Pancreas (tissue), 10 donors: ENCODE measurements at regions not wholly inside any gene's neighbourhood (a gene's known extent, or its start where the extent isn't known, plus 50 kb on each side); places are given as distances from the start of the nearest gene placed in this dataset.
A peak's percentile ranks its signal among the peaks of the same experiment; 100 is the strongest.
"Not testable (repeated sequence)": the region's sequence is repeated elsewhere in the genome, so short reads cannot be mapped to it uniquely, and the experiment has no call there.

Experiments
- ATAC-seq, 4 donors: fragments of 200-7000 bp; cut with Tn5 transposase; one replicate each; pipeline versions ENCODE4 v1.8.0 to v1.9.1; 2020; ENCODE audit warnings: mild to moderate bottlenecking in 4 of 4, moderate library complexity in 4 of 4
- DNase-seq, 6 donors: peaks; one replicate each; pipeline ENCODE4 v3.0.0-alpha.2; 2020
- FAIRE-seq: peaks from 2 replicates; lab custom pipeline; 2012; peaks lifted over from hg19 to GRCh38; lab: Jason Lieb, UNC
- H3K27ac ChIP-seq, 4 donors: fragments of 200-600 bp; sonication (generic); 1 replicate in 3 of 4; 2 replicates in 1 of 4; pipeline versions ENCODE4 v1.5.0 to v1.8.0; 2020
- H3K27me3 ChIP-seq, 4 donors: fragments of 200-600 bp; one replicate each; pipeline ENCODE4 v1.8.0; 2021
- H3K36me3 ChIP-seq, 3 donors: fragments of 200-600 bp; sonication (generic) in 1 of 3; one replicate each; pipeline versions ENCODE4 v1.5.0 to v1.8.0; 2020 to 2021
- H3K4me1 ChIP-seq, 3 donors: fragments of 200-600 bp; one replicate each; pipeline ENCODE4 v1.8.0; 2021
- H3K4me3 ChIP-seq, 4 donors: fragments of 200-600 bp; sonication (generic) in 2 of 4; one replicate each; pipeline versions ENCODE4 v1.5.0 to v1.8.0; 2020 to 2021
- H3K9me3 ChIP-seq, 4 donors: fragments of 200-600 bp; one replicate each; pipeline ENCODE4 v1.8.0; 2021
- CTCF ChIP-seq, 4 donors: fragments of 200-600 bp; sonication (generic) in 3 of 4; IDR thresholded peaks; one replicate each; pipeline versions ENCODE4 v1.5.0 to v1.8.0; 2021; ENCODE audit warnings: antibody characterized with exemption in 4 of 4
- WGBS, 2 donors: extraction: QIAGEN DNeasy Blood & Tissue Kit; methylation state at CpG; one replicate each; pipeline ENCODE4 v1.1.7; 2013; 5-methylcytosine and 5-hydroxymethylcytosine counted together
- intact Hi-C, 3 donors: fragments of 100-400 bp; cut with DNase I; formaldehyde crosslinking; loops; one replicate each; pipeline versions ENCODE4 v1.11.1 to v1.14.2; 2022
- donor health status: healthy with polysubstance abuse.
- donor health status: DM: no; HTN: no; CAD: no; lungs with moderate emphysema.
- donor health status: DM: no; HTN: no; CAD: no.
- donor health status: control.
- donor health status: control.
- donor health status: Bipolar disorder and iron deficiency.
- donor health status: DM: yes; HTN: yes; CAD: no.
- donor health status: DM: no; HTN: no; CAD: no.
- donor health status: DM: no; HTN: no; CAD: no.
- donor health status: DM: yes; HTN: yes; CAD: no.

GRCh38 chr20:30513050-30513628 lies 744.3 kb upstream of the DEFB115 start:
- WGBS, 2 donors = 83 to 85% methylated on average over 29 to 38 of the region's 38 CpGs
- no peak overlapping the region for H3K4me3 ChIP-seq
- ATAC-seq (no peak), DNase-seq (no peak), FAIRE-seq (no peak)
- no peaks in the 10 kb centered on the region for H3K9me3 ChIP-seq
- intact Hi-C loops = no loop called here
- H3K27ac ChIP-seq = no peak overlapping the region
- no peak for TF ChIP-seq CTCF (IDR thresholded peaks at IDR 0.05)
- H3K4me1 ChIP-seq = no peaks in the 10 kb centered on the region
- no peaks in the 10 kb centered on the region for H3K36me3 ChIP-seq
- H3K27me3 ChIP-seq = no peaks in the 10 kb centered on the region

- FAIRE-seq, H3K4me1 ChIP-seq, H3K27ac ChIP-seq, H3K4me3 ChIP-seq, H3K36me3 ChIP-seq, ATAC-seq, H3K9me3 ChIP-seq, H3K27me3 ChIP-seq, DNase-seq, intact Hi-C loops: not testable (repeated sequence)
- 81 to 83% methylated on average over 13 of the region's 13 CpGs for WGBS, 2 donors
Observed at GRCh38 chr20:30515915-30516314, 741.5 kb upstream of the DEFB115 start.

GRCh38 chr20:30518906-30519305 lies 738.6 kb upstream of the DEFB115 start:
- H3K36me3 ChIP-seq, intact Hi-C loops, FAIRE-seq, ATAC-seq, H3K4me1 ChIP-seq, H3K9me3 ChIP-seq, DNase-seq, H3K4me3 ChIP-seq, H3K27me3 ChIP-seq, H3K27ac ChIP-seq: not testable (repeated sequence)
- 71 to 80% methylated on average over 10 of the region's 10 CpGs for WGBS, 2 donors

- ATAC-seq, H3K4me1 ChIP-seq, H3K27me3 ChIP-seq, FAIRE-seq, H3K4me3 ChIP-seq, intact Hi-C loops, H3K27ac ChIP-seq, H3K36me3 ChIP-seq, DNase-seq, H3K9me3 ChIP-seq: not testable (repeated sequence)
- WGBS, 2 donors = 71 to 82% methylated on average over 15 of the region's 15 CpGs
Observed at GRCh38 chr20:30521686-30522415, 735.6 kb upstream of the DEFB115 start.

- intact Hi-C loops, H3K27ac ChIP-seq, ATAC-seq, H3K4me3 ChIP-seq, FAIRE-seq, H3K27me3 ChIP-seq, H3K9me3 ChIP-seq, H3K36me3 ChIP-seq, H3K4me1 ChIP-seq, DNase-seq: not testable (repeated sequence)
- WGBS, 2 donors = 62 to 86% methylated on average over 4 of the region's 4 CpGs
Observed at GRCh38 chr20:30524155-30524554, 733.3 kb upstream of the DEFB115 start.

- ATAC-seq, DNase-seq, intact Hi-C loops, H3K4me1 ChIP-seq, H3K9me3 ChIP-seq, FAIRE-seq, H3K4me3 ChIP-seq, H3K27ac ChIP-seq, H3K36me3 ChIP-seq, H3K27me3 ChIP-seq: not testable (repeated sequence)
- 41 to 49% methylated on average over 2 of the region's 2 CpGs for WGBS, 2 donors
Observed at GRCh38 chr20:30524761-30525160, 732.7 kb upstream of the DEFB115 start.

- H3K4me1 ChIP-seq, FAIRE-seq, H3K4me3 ChIP-seq, H3K9me3 ChIP-seq, H3K36me3 ChIP-seq, H3K27me3 ChIP-seq, DNase-seq, H3K27ac ChIP-seq, intact Hi-C loops, ATAC-seq: not testable (repeated sequence)
Observed at GRCh38 chr20:30533653-30534052, 723.8 kb upstream of the DEFB115 start.

GRCh38 chr20:30537459-30537858 lies 720.0 kb upstream of the DEFB115 start:
- H3K4me3 ChIP-seq, H3K27me3 ChIP-seq, intact Hi-C loops, FAIRE-seq, H3K4me1 ChIP-seq, H3K9me3 ChIP-seq, H3K36me3 ChIP-seq, H3K27ac ChIP-seq: not testable (repeated sequence)
- DNase-seq = peak in 1 of 6 donors; percentile 28
- WGBS, 2 donors = 23 to 31% methylated on average over 20 of the region's 20 CpGs
- peak in 3 of 4 donors; percentile 11 to 73 (median 62) for ATAC-seq

GRCh38 chr20:30540330-30541069 lies 717.0 kb upstream of the DEFB115 start:
- not testable (repeated sequence) for FAIRE-seq, ATAC-seq

GRCh38 chr20:30551236-30551635 lies 706.2 kb upstream of the DEFB115 start:
- ATAC-seq, H3K4me1 ChIP-seq, H3K27me3 ChIP-seq, DNase-seq, FAIRE-seq, H3K9me3 ChIP-seq, intact Hi-C loops, H3K27ac ChIP-seq, H3K4me3 ChIP-seq, H3K36me3 ChIP-seq: not testable (repeated sequence)
- WGBS, 2 donors = 40 to 43% methylated on average over 4 of the region's 4 CpGs

More at GRCh38 chr20:30540330-30541069, 717.0 kb upstream of the DEFB115 start:
- WGBS, 2 donors = 29 to 54% methylated on average over 3 of the region's 4 CpGs
- intact Hi-C loops, H3K4me1 ChIP-seq, H3K4me3 ChIP-seq, DNase-seq, H3K27ac ChIP-seq, H3K9me3 ChIP-seq, H3K27me3 ChIP-seq, H3K36me3 ChIP-seq: not testable (repeated sequence)

GRCh38 chr20:30556797-30557196 lies 700.7 kb upstream of the DEFB115 start:
- H3K4me1 ChIP-seq, ATAC-seq, H3K27me3 ChIP-seq, H3K27ac ChIP-seq, H3K36me3 ChIP-seq, H3K4me3 ChIP-seq, DNase-seq, intact Hi-C loops, FAIRE-seq, H3K9me3 ChIP-seq: not testable (repeated sequence)
- WGBS, 2 donors = 46 to 73% methylated on average over 1 of the region's 1 CpG
